DND-41 (cell line): ENCODE measurements at regions not wholly inside any gene's neighbourhood (a gene's known extent, or its start where the extent isn't known, plus 50 kb on each side); places are given as distances from the start of the nearest gene placed in this dataset.
"Not testable (repeated sequence)": the region's sequence is repeated elsewhere in the genome, so short reads cannot be mapped to it uniquely, and the experiment has no call there.

Source experiments
- ATAC-seq: fragments of 200-7000 bp; cut with Tn5 transposase; 3 replicates; pipeline ENCODE4 v1.9.1; 2021; ENCODE audit warnings: low read depth; ENCODE audit not compliant: insufficient read depth
- DNase-seq: peaks from one replicate; pipeline ENCODE4 v3.0.0-alpha.2; 2020
- H2AFZ ChIP-seq: 2 replicates; pipeline ENCODE4 v1.6.0; 2012; ENCODE audit warnings: low read depth, low read length
- H3K27ac ChIP-seq: 2 replicates; pipeline ENCODE4 v1.5.1; 2012; ENCODE audit warnings: low read length, inconsistent platforms
- H3K27me3 ChIP-seq: fragments of 200-600 bp; sonication (generic); 2 replicates; pipeline ENCODE4 v1.6.0; 2012; ENCODE audit warnings: low read length, mild to moderate bottlenecking, inconsistent platforms; ENCODE audit not compliant: insufficient read depth, poor library complexity
- H3K36me3 ChIP-seq: 2 replicates; pipeline ENCODE4 v1.5.1; 2012; ENCODE audit warnings: low read length, inconsistent platforms; ENCODE audit not compliant: insufficient read depth
- H3K4me1 ChIP-seq: 2 replicates; pipeline ENCODE4 v1.5.1; 2012; ENCODE audit warnings: mild to moderate bottlenecking, low read length; ENCODE audit not compliant: insufficient read depth
- H3K4me2 ChIP-seq: 2 replicates; pipeline ENCODE4 v1.6.0; 2012; ENCODE audit warnings: mild to moderate bottlenecking, moderate library complexity, low read length, inconsistent platforms; ENCODE audit not compliant: insufficient read depth
- H3K4me3 ChIP-seq, 2 experiments: fragments of 200-600 bp in 1 of 2; shearing (Covaris generic) in 1 of 2; 2 replicates each; pipeline ENCODE4 v1.5.1; 2012 to 2016; ENCODE audit warnings: inconsistent platforms in 2 of 2, low read length in 2 of 2, mild to moderate bottlenecking in 2 of 2, low read depth in 1 of 2, moderate library complexity in 1 of 2
- H3K79me2 ChIP-seq: 2 replicates; pipeline ENCODE4 v1.6.0; 2012; ENCODE audit warnings: low read length, inconsistent platforms; ENCODE audit not compliant: insufficient read depth
- H3K9ac ChIP-seq: 2 replicates; pipeline ENCODE4 v1.6.0; 2012; ENCODE audit warnings: low read depth, mild to moderate bottlenecking, inconsistent platforms, low read length, moderate library complexity
- H3K9me3 ChIP-seq: 2 replicates; pipeline ENCODE4 v1.5.1; 2012; ENCODE audit warnings: low read length, moderate library complexity, mild to moderate bottlenecking, inconsistent platforms; ENCODE audit not compliant: insufficient read depth, severe bottlenecking
- H4K20me1 ChIP-seq: 2 replicates; pipeline ENCODE4 v1.6.0; 2012; ENCODE audit warnings: low read length; ENCODE audit not compliant: insufficient read depth
- CTCF ChIP-seq: IDR thresholded peaks from 2 replicates; pipeline ENCODE4 v1.5.1; 2012; ENCODE audit warnings: borderline replicate concordance, low read length, moderate library complexity, mild to moderate bottlenecking; ENCODE audit not compliant: poor library complexity, severe bottlenecking; ENCODE audit errors: extremely low read depth
- EZH2 ChIP-seq: IDR thresholded peaks from 3 replicates; pipeline ENCODE4 v1.6.1; 2012; ENCODE audit warnings: borderline replicate concordance, low read depth, mild to moderate bottlenecking, moderate library complexity, low read length, inconsistent platforms; ENCODE audit not compliant: severe bottlenecking

GRCh38 chr15:55074431-55074830 is 122.3 kb downstream of the RSL24D1 start:
- no peaks in the 10 kb centered on the region for H3K79me2 ChIP-seq
- H4K20me1 ChIP-seq, result no peaks in the 10 kb centered on the region
- H3K27me3 ChIP-seq, result no peaks in the 10 kb centered on the region
- no peak overlapping the region for H3K27ac ChIP-seq
- H3K4me1 ChIP-seq, result no peaks in the 10 kb centered on the region
- no peaks in the 10 kb centered on the region for H3K36me3 ChIP-seq
- H3K4me3 ChIP-seq, result no peak overlapping the region
- no peak overlapping the region for H2AFZ ChIP-seq
- H3K9ac ChIP-seq, result no peak overlapping the region
- ATAC-seq (no peak), DNase-seq (no peak)
- no peak overlapping the region for H3K4me2 ChIP-seq
- no peaks in the 10 kb centered on the region for H3K9me3 ChIP-seq
- TF ChIP-seq CTCF (no peak), EZH2 (no peak)

- ATAC-seq, H3K27me3 ChIP-seq: not testable (repeated sequence)
Measured at GRCh38 chr15:55063970-55064369, 132.8 kb downstream of the RSL24D1 start.

GRCh38 chr15:55060836-55061235 is 135.9 kb downstream of the RSL24D1 start:
- Histone ChIP-seq H3K27me3 (no peaks in the 10 kb centered on the region), H3K4me1 (no peaks in the 10 kb centered on the region), H3K4me3 (no peak overlapping the region), H3K27ac (no peak overlapping the region), H3K36me3 (no peaks in the 10 kb centered on the region), H3K9ac (no peak overlapping the region), H2AFZ (no peak overlapping the region), H3K79me2 (no peaks in the 10 kb centered on the region), H3K9me3 (no peaks in the 10 kb centered on the region), H3K4me2 (no peak overlapping the region), H4K20me1 (no peaks in the 10 kb centered on the region)
- DNase-seq (no peak), ATAC-seq (no peak)
- TF ChIP-seq EZH2 (no peak), CTCF (no peak)

More at GRCh38 chr15:55063970-55064369, 132.8 kb downstream of the RSL24D1 start:
- not testable (repeated sequence) for DNase-seq, H3K36me3 ChIP-seq, H3K4me1 ChIP-seq, H3K79me2 ChIP-seq, H3K4me3 ChIP-seq, H3K9ac ChIP-seq, H2AFZ ChIP-seq, H4K20me1 ChIP-seq, H3K4me2 ChIP-seq, H3K27ac ChIP-seq, H3K9me3 ChIP-seq

- H2AFZ ChIP-seq, result no peak overlapping the region
- ATAC-seq, result no peak
- no peaks in the 10 kb centered on the region for H3K36me3 ChIP-seq
- no peak for DNase-seq
- no peak overlapping the region for H3K4me3 ChIP-seq
- no peak overlapping the region for H3K9ac ChIP-seq
- no peaks in the 10 kb centered on the region for H3K4me1 ChIP-seq
- no peaks in the 10 kb centered on the region for H3K27me3 ChIP-seq
- no peaks in the 10 kb centered on the region for H3K79me2 ChIP-seq
- no peak for TF ChIP-seq CTCF
- no peak for TF ChIP-seq EZH2
- no peak overlapping the region for H3K27ac ChIP-seq
- no peak overlapping the region for H3K4me2 ChIP-seq
- H3K9me3 ChIP-seq, result no peaks in the 10 kb centered on the region
- H4K20me1 ChIP-seq, result no peaks in the 10 kb centered on the region
Measured at GRCh38 chr15:55056500-55056899, 140.2 kb downstream of the RSL24D1 start.
